Endothelial cell of umbilical vein (primary cell): ENCODE measurements at regions not wholly inside any gene's neighbourhood (a gene's known extent, or its start where the extent isn't known, plus 50 kb on each side); places are given as distances from the start of the nearest gene placed in this dataset.

Experiments
- BruUV-seq: library from RNA; stranded (reverse); fragments of 400-500 nt; replicated peaks from 2 replicates; lab custom pipeline; 2021; lab: Mats Ljungman, UMichigan
- CTCF ChIA-PET: fragments of 300-600, 350-600 bp; sonication (Branson Sonifier 250); formaldehyde crosslinking; loops from one replicate; lab custom pipeline; 2021; ENCODE audit warnings: antibody characterized with exemption, inconsistent platforms; lab: Charles Lee
- POLR2A ChIA-PET: fragments of 300-600, 350-600 bp; sonication (Branson Sonifier 250); formaldehyde crosslinking; loops from one replicate; lab custom pipeline; 2021; ENCODE audit warnings: antibody characterized with exemption, inconsistent platforms; lab: Charles Lee
- DNase-seq: peaks from one replicate; pipeline ENCODE4 v3.0.0-alpha.2; 2011; ENCODE audit warnings: low read depth, low spot score
- FAIRE-seq: peaks from 2 replicates; lab custom pipeline; 2011; peaks lifted over from hg19 to GRCh38; lab: Jason Lieb, UNC
- H2AFZ ChIP-seq: 2 replicates; pipeline ENCODE4 v1.6.0; 2012; ENCODE audit warnings: low read depth, low read length, control low read depth, inconsistent platforms
- H3K27ac ChIP-seq: 2 replicates; pipeline ENCODE4 v1.5.1; 2011; ENCODE audit warnings: low read depth, mild to moderate bottlenecking, control low read depth, low read length, moderate library complexity; ENCODE audit not compliant: insufficient read depth
- H3K27me3 ChIP-seq, 2 experiments: 2 replicates each; pipeline versions ENCODE4 v1.6.0 to v1.6.1; 2011; ENCODE audit warnings: low read length in 2 of 2, mixed read lengths in 1 of 2; ENCODE audit not compliant: control insufficient read depth in 2 of 2, insufficient read depth in 2 of 2
- H3K36me3 ChIP-seq, 2 experiments: 2 replicates in 1 of 2; 3 replicates in 1 of 2; pipeline ENCODE4 v1.5.1; 2011; ENCODE audit warnings: low read length in 2 of 2, mild to moderate bottlenecking in 1 of 2, moderate library complexity in 1 of 2; ENCODE audit not compliant: control insufficient read depth in 2 of 2, insufficient read depth in 2 of 2; ENCODE audit errors: extremely low read depth in 1 of 2
- H3K4me1 ChIP-seq: 3 replicates; pipeline ENCODE4 v1.5.1; 2011; ENCODE audit warnings: mild to moderate bottlenecking, low read length; ENCODE audit not compliant: control insufficient read depth, insufficient read depth; ENCODE audit errors: extremely low read depth
- H3K4me2 ChIP-seq: 2 replicates; pipeline ENCODE4 v1.6.1; 2011; ENCODE audit warnings: low read length, control low read depth, mixed read lengths; ENCODE audit not compliant: insufficient read depth
- H3K4me3 ChIP-seq, 3 experiments: fragments of 200-600 bp in 1 of 3; sonication (generic), shearing (Covaris generic) in 1 of 3; replicated peaks in 1 of 3; 2 replicates each; pipeline ENCODE4 v1.5.1; 2011 to 2016; ENCODE audit warnings: control low read depth in 3 of 3, low read length in 3 of 3, mild to moderate bottlenecking in 2 of 3, inconsistent platforms in 1 of 3, low read depth in 1 of 3, moderate library complexity in 1 of 3; ENCODE audit not compliant: insufficient read depth in 1 of 3
- H3K79me2 ChIP-seq: 2 replicates; pipeline ENCODE4 v1.6.0; 2012; ENCODE audit warnings: low read length, inconsistent platforms; ENCODE audit not compliant: control insufficient read depth, insufficient read depth
- H3K9ac ChIP-seq: replicated peaks from 2 replicates; pipeline ENCODE3; 2011; ENCODE audit warnings: low read length, control low read depth; ENCODE audit not compliant: insufficient read depth; ENCODE audit errors: extremely low read depth
- H3K9me1 ChIP-seq: replicated peaks from 3 replicates; pipeline ENCODE4 v1.6.0; 2011; ENCODE audit warnings: mild to moderate bottlenecking, low read length; ENCODE audit not compliant: control insufficient read depth, insufficient read depth; ENCODE audit errors: extremely low read depth
- H3K9me3 ChIP-seq: replicated peaks from 2 replicates; pipeline ENCODE4 v1.5.1; 2012; ENCODE audit warnings: low read length, inconsistent platforms; ENCODE audit not compliant: control insufficient read depth, insufficient read depth
- H4K20me1 ChIP-seq: replicated peaks from 2 replicates; pipeline ENCODE3; 2011; ENCODE audit warnings: mild to moderate bottlenecking, low read length; ENCODE audit not compliant: control insufficient read depth, insufficient read depth; ENCODE audit errors: extremely low read depth
- CTCF ChIP-seq, 2 donors: IDR thresholded peaks; 1 replicate in 1 of 2; 2 replicates in 1 of 2; pipeline ENCODE4 v1.5.1; 2011; ENCODE audit warnings: low read length in 2 of 2, mild to moderate bottlenecking in 2 of 2, moderate library complexity in 2 of 2, control low read depth in 1 of 2, inconsistent platforms in 1 of 2, low read depth in 1 of 2; ENCODE audit not compliant: insufficient read depth in 1 of 2; ENCODE audit errors: extremely low read depth in 1 of 2
- EZH2 ChIP-seq: IDR thresholded peaks from 2 replicates; pipeline ENCODE4 v1.6.1; 2012; ENCODE audit warnings: borderline replicate concordance, low read depth, mild to moderate bottlenecking, moderate library complexity, low read length, inconsistent platforms; ENCODE audit not compliant: severe bottlenecking
- FOS ChIP-seq: IDR thresholded peaks from 2 replicates; pipeline ENCODE4 v1.6.1; 2011; ENCODE audit warnings: mild to moderate bottlenecking, low read length, moderate library complexity, borderline replicate concordance; ENCODE audit not compliant: insufficient read depth
- GATA2 ChIP-seq: IDR thresholded peaks from 2 replicates; pipeline ENCODE4 v1.7.0; 2011; ENCODE audit warnings: low read depth, mild to moderate bottlenecking, moderate library complexity, mixed read lengths, low read length; ENCODE audit not compliant: insufficient read length, insufficient read depth
- JUN ChIP-seq: IDR thresholded peaks from 2 replicates; pipeline ENCODE4 v1.6.1; 2011; ENCODE audit warnings: borderline replicate concordance, low read depth; ENCODE audit not compliant: insufficient read length, insufficient read depth
- MAX ChIP-seq: IDR thresholded peaks from 2 replicates; pipeline ENCODE4 v1.6.1; 2011; ENCODE audit not compliant: insufficient read depth, insufficient read length
- MYC ChIP-seq: IDR thresholded peaks from one replicate; pipeline ENCODE4 v1.6.1; 2011; ENCODE audit warnings: mild to moderate bottlenecking, low read depth, low read length
- POLR2A ChIP-seq: IDR thresholded peaks from 2 replicates; pipeline ENCODE4 v1.6.1; 2012; ENCODE audit warnings: low read depth, mild to moderate bottlenecking, control low read depth, low read length
- POLR2AphosphoS5 ChIP-seq: IDR thresholded peaks from 2 replicates; pipeline ENCODE4 v1.6.1; 2012; ENCODE audit warnings: low read depth, mild to moderate bottlenecking, control low read depth, low read length, moderate library complexity; ENCODE audit not compliant: insufficient read depth
- dilution Hi-C: fragments of 300-500 bp; cut with MboI; formaldehyde crosslinking; loops from one replicate; pipeline ENCODE4 v1.15.0; 2019; ENCODE audit warnings: low sequenced_read_pairs; ENCODE audit not compliant: extremely low pct_ligation_motif_present
- intact Hi-C: fragments of 100-400 bp; cut with micrococcal nuclease; formaldehyde crosslinking; loops from one replicate; pipeline ENCODE4 v1.10.0; 2022

GRCh38 chr4:120509719-120510118 is 412.8 kb downstream of the PRDM5 start:
- TF ChIP-seq POLR2A = no peak
- no peak for TF ChIP-seq MYC
- no peak for TF ChIP-seq CTCF (IDR thresholded peaks at IDR 0.05; ENCODE audit: extremely low read depth in 1 of 2, insufficient read depth in 1 of 2, low read depth in 1 of 2, low read length in 2 of 2)
- no peak for TF ChIP-seq FOS
- no peak for TF ChIP-seq JUN
- no peak for TF ChIP-seq GATA2
- no peak for TF ChIP-seq POLR2AphosphoS5
- no peak for TF ChIP-seq EZH2
- no peak for TF ChIP-seq MAX
- no peaks in the 10 kb centered on the region for H3K9me1 ChIP-seq
- no peaks in the 10 kb centered on the region for H3K9me3 ChIP-seq
- H3K27me3 ChIP-seq = no peaks in the 10 kb centered on the region
- no peaks in the 10 kb centered on the region for H3K79me2 ChIP-seq
- DNase-seq = no peak
- BruUV-seq = no TSS peak
- no peak overlapping the region for H3K4me3 ChIP-seq
- dilution Hi-C loops (no loop called here), intact Hi-C loops (loop anchor here (10.0 kb wide), 1 partner anchor 1235 kb away; no protein-coding TSS in a partner anchor)
- ChIA-PET CTCF (no interaction called here), POLR2A (no interaction called here)
- no peak overlapping the region for H3K4me2 ChIP-seq
- H3K4me1 ChIP-seq = no peaks in the 10 kb centered on the region
- H3K27ac ChIP-seq = no peak overlapping the region
- no peaks in the 10 kb centered on the region for H3K36me3 ChIP-seq
- no peak overlapping the region for H2AFZ ChIP-seq
- no peak for FAIRE-seq
- H3K9ac ChIP-seq = no peak overlapping the region
- H4K20me1 ChIP-seq = no peaks in the 10 kb centered on the region
